A673 (cell line): ENCODE measurements at regions not wholly inside any gene's neighbourhood (a gene's known extent, or its start where the extent isn't known, plus 50 kb on each side); places are given as distances from the start of the nearest gene placed in this dataset.

Experiments used
- BruUV-seq: library from RNA; stranded (reverse); fragments of 400-500 nt; replicated peaks from 2 replicates; lab custom pipeline; 2021; lab: Mats Ljungman, UMichigan
- CTCF ChIA-PET: fragments of 300-600 bp; sonication (Branson Sonifier 250); formaldehyde crosslinking; loops from one replicate; lab custom pipeline; 2022; ENCODE audit warnings: antibody characterized with exemption; lab: Charles Lee
- POLR2A ChIA-PET: fragments of 300-600 bp; sonication (Branson Sonifier 250); formaldehyde crosslinking; loops from one replicate; lab custom pipeline; 2022; ENCODE audit warnings: antibody characterized with exemption; ENCODE audit not compliant: low non-redundant PET; lab: Charles Lee
- DNase-seq: peaks from one replicate; pipeline ENCODE4 v3.0.0-alpha.2; 2015; ENCODE audit warnings: low spot score
- H3K27ac ChIP-seq: fragments of 200-600 bp; sonication (generic); 2 replicates; pipeline ENCODE4 v1.5.1; 2016; ENCODE audit warnings: mixed run types, low read depth, mild to moderate bottlenecking, mixed read lengths, antibody characterized with exemption, low read length; ENCODE audit not compliant: poor library complexity, severe bottlenecking
- H3K27me3 ChIP-seq: fragments of 200-600 bp; sonication (generic); replicated peaks from 2 replicates; pipeline ENCODE4 v1.6.1; 2017; ENCODE audit warnings: mixed run types, low read depth, mild to moderate bottlenecking, mixed read lengths, antibody characterized with exemption, low read length; ENCODE audit not compliant: insufficient read depth, poor library complexity
- H3K36me3 ChIP-seq: fragments of 200-600 bp; sonication (generic); 2 replicates; pipeline ENCODE4 v1.6.1; 2016; ENCODE audit warnings: mixed run types, mild to moderate bottlenecking, mixed read lengths, antibody characterized with exemption, low read length; ENCODE audit not compliant: insufficient read depth, poor library complexity, severe bottlenecking
- H3K4me1 ChIP-seq: fragments of 200-600 bp; sonication (generic); 2 replicates; pipeline ENCODE4 v1.6.1; 2017; ENCODE audit warnings: mixed run types, mild to moderate bottlenecking, mixed read lengths, antibody characterized with exemption, low read length; ENCODE audit not compliant: insufficient read depth, poor library complexity, severe bottlenecking
- H3K4me3 ChIP-seq: fragments of 200-600 bp; sonication (generic); 2 replicates; pipeline ENCODE4 v1.5.1; 2016; ENCODE audit warnings: low read depth, mixed run types, mild to moderate bottlenecking, mixed read lengths, low read length; ENCODE audit not compliant: poor library complexity, severe bottlenecking
- H3K9me3 ChIP-seq: fragments of 200-600 bp; sonication (generic); 2 replicates; pipeline ENCODE4 v1.6.1; 2016; ENCODE audit warnings: mixed run types, low read depth, mild to moderate bottlenecking, mixed read lengths, antibody characterized with exemption, low read length; ENCODE audit not compliant: poor library complexity, severe bottlenecking
- CTCF ChIP-seq: fragments of 300-800, 200-600 bp; sonication (generic); conservative IDR thresholded peaks from 2 replicates; pipeline ENCODE4 v1.5.1; 2017; ENCODE audit warnings: low read depth, mild to moderate bottlenecking, antibody characterized with exemption, low read length, moderate library complexity, mixed read lengths
- EZH2 ChIP-seq: fragments of 200-600 bp; sonication (generic); IDR thresholded peaks from 2 replicates; pipeline ENCODE4 v1.6.1; 2017; ENCODE audit warnings: borderline replicate concordance, low read depth, mild to moderate bottlenecking, mixed read lengths, antibody characterized with exemption, low read length; ENCODE audit not compliant: poor library complexity, severe bottlenecking
- intact Hi-C: fragments of 100-400 bp; cut with micrococcal nuclease; formaldehyde crosslinking; loops from one replicate; pipeline ENCODE4 v1.10.0; 2022; ENCODE audit not compliant: unreplicated experiment

GRCh38 chr5:165139721-165140120 is 1634.3 kb downstream of the MAT2B start:
- H3K4me1 ChIP-seq: peaks cover 21% of the 10 kb centered on the region
- no peak overlapping the region for H3K4me3 ChIP-seq
- no peaks in the 10 kb centered on the region for H3K27me3 ChIP-seq
- no peaks in the 10 kb centered on the region for H3K36me3 ChIP-seq
- intact Hi-C loops: no loop called here
- peak; percentile 22 for DNase-seq
- no peak overlapping the region for H3K27ac ChIP-seq
- TF ChIP-seq CTCF: no peak
- TF ChIP-seq EZH2: no peak
- BruUV-seq: no TSS peak
- POLR2A ChIA-PET: interaction anchor here (0.6 kb wide), 1 partner anchor 26 kb away, joined by 4 read pairs; no protein-coding TSS in a partner anchor
- no peaks in the 10 kb centered on the region for H3K9me3 ChIP-seq
- CTCF ChIA-PET: no interaction called here

- Histone ChIP-seq H3K4me3 (no peak overlapping the region), H3K9me3 (no peaks in the 10 kb centered on the region), H3K27me3 (no peaks in the 10 kb centered on the region), H3K36me3 (no peaks in the 10 kb centered on the region), H3K4me1 (peaks cover 6% of the 10 kb centered on the region), H3K27ac (no peak overlapping the region)
- no TSS peak for BruUV-seq
- TF ChIP-seq CTCF (no peak), EZH2 (no peak)
- no peak for DNase-seq
- CTCF ChIA-PET: no interaction called here
- intact Hi-C loops: no loop called here
- POLR2A ChIA-PET: no interaction called here
Measured at GRCh38 chr5:165143741-165144140, 1638.3 kb downstream of the MAT2B start.

- no peak for DNase-seq
- intact Hi-C loops: no loop called here
- H3K27me3 ChIP-seq: no peaks in the 10 kb centered on the region
- no TSS peak for BruUV-seq
- ChIA-PET CTCF (no interaction called here), POLR2A (no interaction called here)
- H3K9me3 ChIP-seq: no peaks in the 10 kb centered on the region
- no peak overlapping the region for H3K27ac ChIP-seq
- TF ChIP-seq CTCF: no peak
- no peak for TF ChIP-seq EZH2
- no peak overlapping the region for H3K4me3 ChIP-seq
- no peaks in the 10 kb centered on the region for H3K36me3 ChIP-seq
- H3K4me1 ChIP-seq: no peaks in the 10 kb centered on the region
Measured at GRCh38 chr5:165149431-165149830, 1644.0 kb downstream of the MAT2B start.
